B cell (primary cell): ENCODE measurements at regions not wholly inside any gene's neighbourhood (a gene's known extent, or its start where the extent isn't known, plus 50 kb on each side); places are given as distances from the start of the nearest gene placed in this dataset.

Experiments used
- CTCF ChIP-seq: fragments of 200-600 bp; IDR thresholded peaks from one replicate; pipeline ENCODE4 v1.8.0; 2022; ENCODE audit warnings: antibody characterized with exemption, mild to moderate bottlenecking
- EZH2 ChIP-seq: IDR thresholded peaks from 2 replicates; pipeline ENCODE4 v1.6.1; 2012; ENCODE audit warnings: borderline replicate concordance, low read depth, mild to moderate bottlenecking, moderate library complexity, low read length; ENCODE audit not compliant: insufficient read depth, poor library complexity, severe bottlenecking

GRCh38 chr10:28149746-28150145, 150.9 kb upstream of the ODAD2 start:
- TF ChIP-seq CTCF (no peak), EZH2 (no peak)
